DOHH2 (cell line): ENCODE measurements at regions not wholly inside any gene's neighbourhood (a gene's known extent, or its start where the extent isn't known, plus 50 kb on each side); places are given as distances from the start of the nearest gene placed in this dataset.
"Not testable (repeated sequence)": the region's sequence is repeated elsewhere in the genome, so short reads cannot be mapped to it uniquely, and the experiment has no call there.

Experiments used
- H3F3A ChIP-seq: fragments of 200-600 bp; sonication (generic), shearing (Covaris generic); 2 replicates; pipeline ENCODE4 v1.6.0; 2016; ENCODE audit warnings: antibody characterized with exemption, mild to moderate bottlenecking; ENCODE audit not compliant: control insufficient read depth, insufficient read depth
- H3K27ac ChIP-seq: fragments of 200-600 bp; sonication (generic); 2 replicates; pipeline ENCODE4 v1.5.1; 2014; ENCODE audit warnings: low read depth, mild to moderate bottlenecking, low read length, moderate library complexity
- H3K27me3 ChIP-seq: fragments of 200-600 bp; sonication (generic); 2 replicates; pipeline ENCODE4 v1.6.1; 2014; ENCODE audit warnings: mild to moderate bottlenecking, low read length, mixed read lengths; ENCODE audit not compliant: control insufficient read depth
- H3K36me3 ChIP-seq: fragments of 200-600 bp; sonication (generic); 2 replicates; pipeline ENCODE4 v1.6.1; 2014; ENCODE audit warnings: mild to moderate bottlenecking, low read length, moderate library complexity, mixed read lengths; ENCODE audit not compliant: control insufficient read depth
- H3K4me1 ChIP-seq: fragments of 200-600 bp; sonication (generic); 2 replicates; pipeline ENCODE4 v1.6.1; 2014; ENCODE audit warnings: mild to moderate bottlenecking, low read length, mixed read lengths; ENCODE audit not compliant: control insufficient read depth
- H3K4me2 ChIP-seq: fragments of 200-600 bp; sonication (generic); 2 replicates; pipeline ENCODE4 v1.6.0; 2014; ENCODE audit warnings: mild to moderate bottlenecking, low read length, moderate library complexity
- H3K4me3 ChIP-seq: fragments of 200-600 bp; sonication (generic); 2 replicates; pipeline ENCODE4 v1.5.1; 2014; ENCODE audit warnings: mild to moderate bottlenecking, low read length, mixed read lengths
- H3K79me2 ChIP-seq: fragments of 200-600 bp; sonication (generic); 2 replicates; pipeline ENCODE4 v1.6.1; 2014; ENCODE audit warnings: mild to moderate bottlenecking, low read length, mixed read lengths; ENCODE audit not compliant: control insufficient read depth
- H3K9me2 ChIP-seq: fragments of 200-600 bp; sonication (generic); replicated peaks from 2 replicates; pipeline ENCODE4 v1.6.1; 2014; ENCODE audit warnings: mild to moderate bottlenecking, low read length, mixed read lengths; ENCODE audit not compliant: control insufficient read depth
- H3K9me3 ChIP-seq: fragments of 200-600 bp; sonication (generic); 2 replicates; pipeline ENCODE4 v1.6.1; 2014; ENCODE audit warnings: antibody characterized with exemption, low read length, mixed read lengths; ENCODE audit not compliant: control insufficient read depth, insufficient read depth
- H4K20me1 ChIP-seq: fragments of 200-600 bp; sonication (generic); 2 replicates; pipeline ENCODE4 v1.6.0; 2014; ENCODE audit warnings: low read depth, mild to moderate bottlenecking, antibody characterized with exemption, low read length, moderate library complexity; ENCODE audit not compliant: control insufficient read depth, insufficient read depth
- EZH2phosphoT487 ChIP-seq: fragments of 200-600 bp; sonication (generic); IDR thresholded peaks from 2 replicates; pipeline ENCODE4 v1.6.1; 2017; ENCODE audit warnings: borderline replicate concordance, mild to moderate bottlenecking, antibody characterized with exemption, low read length, moderate library complexity, mixed read lengths
- TF ChIP-seq, protein P1 (sequence below): fragments of 200-600 bp; sonication (generic); IDR thresholded peaks from one replicate; pipeline ENCODE4 v1.5.1; 2014; ENCODE audit warnings: antibody characterized with exemption, mild to moderate bottlenecking, low read depth, low read length; ENCODE audit not compliant: poor library complexity, severe bottlenecking

DNA sequence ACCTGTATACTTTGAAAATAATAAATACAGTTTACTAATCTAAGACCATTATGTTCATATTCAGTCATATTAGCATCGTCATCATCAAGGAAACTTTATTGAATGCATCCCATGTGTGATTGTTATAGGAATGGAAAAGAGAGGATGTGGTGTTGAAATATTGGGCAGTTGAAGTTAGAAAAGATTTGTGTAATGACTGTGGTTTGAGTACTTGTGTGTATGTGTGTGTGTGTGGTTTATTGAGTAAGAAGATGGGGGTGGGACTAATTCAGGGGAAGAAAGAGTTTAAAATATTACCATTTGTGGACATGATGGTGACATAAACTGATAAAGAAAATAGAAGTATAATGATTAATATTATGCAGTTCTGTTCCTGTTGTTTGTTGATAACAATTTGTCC, 238.7 kb upstream of the SEL1L start:
- no peak for TF ChIP-seq EZH2phosphoT487
- TF ChIP-seq, protein P1, sequence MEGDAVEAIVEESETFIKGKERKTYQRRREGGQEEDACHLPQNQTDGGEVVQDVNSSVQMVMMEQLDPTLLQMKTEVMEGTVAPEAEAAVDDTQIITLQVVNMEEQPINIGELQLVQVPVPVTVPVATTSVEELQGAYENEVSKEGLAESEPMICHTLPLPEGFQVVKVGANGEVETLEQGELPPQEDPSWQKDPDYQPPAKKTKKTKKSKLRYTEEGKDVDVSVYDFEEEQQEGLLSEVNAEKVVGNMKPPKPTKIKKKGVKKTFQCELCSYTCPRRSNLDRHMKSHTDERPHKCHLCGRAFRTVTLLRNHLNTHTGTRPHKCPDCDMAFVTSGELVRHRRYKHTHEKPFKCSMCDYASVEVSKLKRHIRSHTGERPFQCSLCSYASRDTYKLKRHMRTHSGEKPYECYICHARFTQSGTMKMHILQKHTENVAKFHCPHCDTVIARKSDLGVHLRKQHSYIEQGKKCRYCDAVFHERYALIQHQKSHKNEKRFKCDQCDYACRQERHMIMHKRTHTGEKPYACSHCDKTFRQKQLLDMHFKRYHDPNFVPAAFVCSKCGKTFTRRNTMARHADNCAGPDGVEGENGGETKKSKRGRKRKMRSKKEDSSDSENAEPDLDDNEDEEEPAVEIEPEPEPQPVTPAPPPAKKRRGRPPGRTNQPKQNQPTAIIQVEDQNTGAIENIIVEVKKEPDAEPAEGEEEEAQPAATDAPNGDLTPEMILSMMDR: no peak
- Histone ChIP-seq H3K4me3 (no peak overlapping the region), H3K27me3 (no peaks in the 10 kb centered on the region), H3K4me1 (no peaks in the 10 kb centered on the region), H3K27ac (no peak overlapping the region), H3K9me2 (no peaks in the 10 kb centered on the region), H3F3A (no peaks in the 10 kb centered on the region), H3K79me2 (no peaks in the 10 kb centered on the region), H3K4me2 (no peak overlapping the region), H3K9me3 (no peaks in the 10 kb centered on the region), H4K20me1 (no peaks in the 10 kb centered on the region), H3K36me3 (no peaks in the 10 kb centered on the region)

DNA sequence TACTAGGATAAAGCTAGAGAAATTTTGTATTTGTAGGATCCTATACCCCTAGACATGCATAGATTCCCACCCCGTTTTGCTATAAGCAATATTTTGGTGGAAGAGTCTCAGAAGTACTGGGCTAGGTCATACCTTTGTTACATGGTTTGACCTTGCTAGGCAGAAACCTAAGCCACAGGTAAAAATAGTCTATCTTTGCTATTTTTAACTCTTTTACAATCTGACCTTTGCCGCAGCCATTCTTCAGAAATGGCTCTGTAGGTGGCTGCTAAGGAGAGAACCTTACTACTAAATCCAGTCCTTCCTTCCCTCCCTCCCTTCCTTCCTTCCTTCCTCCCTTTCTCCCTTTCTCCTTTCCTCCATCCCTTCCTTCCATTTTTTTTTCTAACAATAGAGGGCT, 242.9 kb upstream of the SEL1L start:
- H4K20me1 ChIP-seq: no peaks in the 10 kb centered on the region
- no peaks in the 10 kb centered on the region for H3F3A ChIP-seq
- H3K79me2 ChIP-seq: no peaks in the 10 kb centered on the region
- H3K36me3 ChIP-seq: no peaks in the 10 kb centered on the region
- no peak overlapping the region for H3K4me2 ChIP-seq
- no peaks in the 10 kb centered on the region for H3K4me1 ChIP-seq
- no peaks in the 10 kb centered on the region for H3K27me3 ChIP-seq
- TF ChIP-seq EZH2phosphoT487: no peak
- TF ChIP-seq, protein P1: no peak
- no peak overlapping the region for H3K27ac ChIP-seq
- H3K4me3 ChIP-seq: no peak overlapping the region
- no peaks in the 10 kb centered on the region for H3K9me3 ChIP-seq
- H3K9me2 ChIP-seq: no peaks in the 10 kb centered on the region; the same call in 1 of the 2 replicates

DNA sequence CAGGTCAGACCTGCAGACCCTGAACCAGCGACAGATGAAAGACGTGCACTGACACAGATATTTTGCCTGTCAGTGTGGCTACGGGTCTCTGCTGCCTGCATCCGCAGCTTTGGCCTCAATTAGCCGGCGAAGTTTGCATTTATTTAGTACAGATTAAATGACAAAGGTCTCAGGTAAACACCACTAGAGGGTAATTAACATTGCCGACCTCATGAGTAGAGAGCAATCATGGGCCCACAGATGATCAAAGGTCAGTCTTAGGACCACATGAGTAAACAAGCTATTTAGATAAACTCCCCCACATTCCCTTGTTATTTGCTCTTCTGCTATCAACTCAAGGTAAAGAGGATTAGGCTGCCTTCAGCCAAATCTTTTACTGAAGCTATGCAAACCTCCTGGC, 248.1 kb upstream of the SEL1L start:
- H3K36me3 ChIP-seq, H3K27me3 ChIP-seq, H4K20me1 ChIP-seq, H3K4me3 ChIP-seq, H3K9me3 ChIP-seq, H3K9me2 ChIP-seq, H3K4me1 ChIP-seq, H3F3A ChIP-seq, H3K27ac ChIP-seq, H3K4me2 ChIP-seq, H3K79me2 ChIP-seq: not testable (repeated sequence)

DNA sequence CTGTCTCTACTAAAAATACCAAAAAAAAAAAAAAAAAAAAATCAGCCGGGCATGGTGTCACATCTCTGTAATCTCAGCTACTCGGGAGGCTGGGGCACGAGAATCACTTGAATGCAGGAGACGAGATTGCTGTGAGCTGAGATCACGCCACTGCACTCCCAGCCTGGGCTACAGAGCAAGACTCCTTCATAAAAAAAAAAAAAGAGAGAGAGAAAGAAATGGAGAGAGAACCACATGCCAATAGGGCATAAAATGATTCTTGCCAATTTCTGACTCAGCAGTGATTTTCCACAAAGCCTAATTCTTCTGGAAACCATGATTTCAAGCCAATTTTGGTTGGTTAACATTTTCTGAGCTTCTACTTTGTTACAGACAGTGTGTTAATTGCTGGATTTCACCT, 250.4 kb upstream of the SEL1L start:
- Histone ChIP-seq H3F3A (no peaks in the 10 kb centered on the region), H3K4me3 (no peak overlapping the region), H3K9me2 (no peaks in the 10 kb centered on the region), H3K27me3 (no peaks in the 10 kb centered on the region), H3K9me3 (no peaks in the 10 kb centered on the region), H3K4me2 (no peak overlapping the region), H3K27ac (no peak overlapping the region), H4K20me1 (no peaks in the 10 kb centered on the region), H3K4me1 (no peaks in the 10 kb centered on the region), H3K36me3 (no peaks in the 10 kb centered on the region), H3K79me2 (no peaks in the 10 kb centered on the region)
- no peak for TF ChIP-seq EZH2phosphoT487
- TF ChIP-seq, protein P1: no peak
